ENCODE measurements at regions not wholly inside any gene's neighbourhood (a gene's known extent, or its start where the extent isn't known, plus 50 kb on each side); places are given as distances from the start of the nearest gene placed in this dataset.

DNA sequence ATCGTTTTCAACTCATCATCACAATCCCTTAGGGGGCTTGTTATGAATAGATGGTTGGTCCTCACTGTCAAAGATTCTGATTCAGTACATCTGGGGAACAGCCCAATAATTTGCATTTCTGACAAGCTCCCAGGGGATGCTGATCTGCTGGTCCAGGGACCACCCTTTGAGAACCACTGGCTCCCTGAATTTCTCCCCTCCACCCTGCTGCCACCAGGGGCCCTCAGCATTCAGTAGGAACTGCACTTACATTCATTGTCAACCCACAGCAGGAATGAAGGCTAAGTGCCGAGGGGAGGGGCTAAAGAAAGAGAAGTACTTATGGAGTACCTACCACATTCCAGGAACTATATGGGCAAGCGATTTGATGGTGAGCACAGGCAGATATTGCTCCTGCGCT, 85.9 kb downstream of the BOD1 start:
- Mint-ChIP-seq H3K36me3 (ENCODE audit: insufficient read depth) (no peaks in the 10 kb centered on the region), H3K9me3 (ENCODE audit: low read depth) (no peaks in the 10 kb centered on the region), H3K4me1 (ENCODE audit: low read depth) (peaks cover 2% of the 10 kb centered on the region), H3K27ac (no peak overlapping the region), H3K4me3 (ENCODE audit: low read depth) (no peak overlapping the region), H3K27me3 (peaks cover 6% of the 10 kb centered on the region)
- DNase-seq (ENCODE audit: low spot score, unreplicated experiment) = no peak
- TF ChIP-seq, protein P1, sequence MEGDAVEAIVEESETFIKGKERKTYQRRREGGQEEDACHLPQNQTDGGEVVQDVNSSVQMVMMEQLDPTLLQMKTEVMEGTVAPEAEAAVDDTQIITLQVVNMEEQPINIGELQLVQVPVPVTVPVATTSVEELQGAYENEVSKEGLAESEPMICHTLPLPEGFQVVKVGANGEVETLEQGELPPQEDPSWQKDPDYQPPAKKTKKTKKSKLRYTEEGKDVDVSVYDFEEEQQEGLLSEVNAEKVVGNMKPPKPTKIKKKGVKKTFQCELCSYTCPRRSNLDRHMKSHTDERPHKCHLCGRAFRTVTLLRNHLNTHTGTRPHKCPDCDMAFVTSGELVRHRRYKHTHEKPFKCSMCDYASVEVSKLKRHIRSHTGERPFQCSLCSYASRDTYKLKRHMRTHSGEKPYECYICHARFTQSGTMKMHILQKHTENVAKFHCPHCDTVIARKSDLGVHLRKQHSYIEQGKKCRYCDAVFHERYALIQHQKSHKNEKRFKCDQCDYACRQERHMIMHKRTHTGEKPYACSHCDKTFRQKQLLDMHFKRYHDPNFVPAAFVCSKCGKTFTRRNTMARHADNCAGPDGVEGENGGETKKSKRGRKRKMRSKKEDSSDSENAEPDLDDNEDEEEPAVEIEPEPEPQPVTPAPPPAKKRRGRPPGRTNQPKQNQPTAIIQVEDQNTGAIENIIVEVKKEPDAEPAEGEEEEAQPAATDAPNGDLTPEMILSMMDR (IDR thresholded peaks at IDR 0.05; ENCODE audit: unreplicated experiment) = no peak

DNA sequence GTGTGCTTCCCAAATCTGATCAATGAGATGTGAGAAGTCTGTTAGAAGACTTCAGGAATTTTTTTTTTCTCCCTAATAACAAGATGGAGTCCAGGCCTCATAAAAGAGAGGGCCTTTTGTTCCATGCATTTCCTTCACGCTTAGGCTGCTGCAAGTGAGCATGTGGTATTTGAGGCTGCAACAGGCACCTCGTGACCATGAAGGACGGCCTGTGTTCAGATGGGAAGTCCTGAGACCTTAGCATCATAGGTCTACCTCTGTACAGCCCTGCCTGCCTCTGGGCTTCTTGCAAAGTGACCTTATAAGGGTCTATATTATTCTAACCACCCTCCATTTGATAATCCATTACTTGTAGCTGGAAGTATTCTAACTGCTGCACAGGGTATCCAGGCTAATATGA, 86.6 kb downstream of the BOD1 start:
- Mint-ChIP-seq H3K27ac (no peak overlapping the region), H3K36me3 (ENCODE audit: insufficient read depth) (no peaks in the 10 kb centered on the region), H3K4me1 (ENCODE audit: low read depth) (no peaks in the 10 kb centered on the region), H3K9me3 (ENCODE audit: low read depth) (no peaks in the 10 kb centered on the region), H3K27me3 (peaks cover 6% of the 10 kb centered on the region), H3K4me3 (ENCODE audit: low read depth) (no peak overlapping the region)
- DNase-seq (ENCODE audit: low spot score, unreplicated experiment) = no peak
- TF ChIP-seq, protein P1 (IDR thresholded peaks at IDR 0.05; ENCODE audit: unreplicated experiment) = no peak

DNA sequence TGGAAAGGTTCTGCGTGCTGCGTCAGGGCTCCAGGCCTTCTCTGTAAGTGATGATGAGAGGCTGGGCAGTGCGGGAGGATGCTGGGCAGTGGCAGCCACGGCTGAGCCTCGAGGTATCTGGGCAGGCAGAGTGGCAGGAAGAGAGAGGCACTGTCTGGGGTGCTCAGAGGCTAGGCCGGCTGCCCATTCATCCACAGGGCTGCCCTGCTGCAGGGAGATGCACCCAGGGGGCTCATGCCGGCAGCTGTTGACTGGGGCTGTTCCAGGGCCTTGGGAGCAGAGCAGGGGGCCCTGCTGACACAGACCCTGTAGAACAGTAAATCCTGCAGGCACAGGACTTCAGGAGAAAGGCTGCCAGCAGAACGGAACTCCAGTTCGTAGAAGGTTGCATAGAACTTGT, 88.8 kb downstream of the BOD1 start:
- Mint-ChIP-seq H3K27ac (no peak overlapping the region), H3K4me1 (ENCODE audit: low read depth) (no peaks in the 10 kb centered on the region), H3K4me3 (ENCODE audit: low read depth) (no peak overlapping the region), H3K27me3 (peaks cover 6% of the 10 kb centered on the region), H3K9me3 (ENCODE audit: low read depth) (no peaks in the 10 kb centered on the region), H3K36me3 (ENCODE audit: insufficient read depth) (no peaks in the 10 kb centered on the region)
- TF ChIP-seq, protein P1 (IDR thresholded peaks at IDR 0.05; ENCODE audit: unreplicated experiment) = no peak
- DNase-seq (ENCODE audit: low spot score, unreplicated experiment) = no peak

DNA sequence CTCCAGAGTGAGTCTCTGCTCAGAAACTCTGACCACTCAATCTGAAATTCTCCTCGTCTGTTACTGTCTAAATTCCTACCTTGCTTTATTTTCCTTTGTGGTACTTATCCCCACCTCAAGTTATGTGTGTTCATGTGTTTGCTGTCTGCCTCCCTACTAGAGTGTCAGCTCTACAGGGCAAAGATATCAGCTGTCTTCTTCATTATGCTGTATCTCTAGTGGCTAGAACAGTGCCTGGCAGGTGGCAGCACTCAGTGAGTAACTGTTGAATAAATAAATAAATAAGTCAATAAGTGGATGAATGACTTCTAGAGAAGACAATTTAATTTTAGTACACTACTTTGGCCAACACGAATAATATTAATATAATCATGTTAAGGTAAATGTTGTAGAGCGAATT, 92.3 kb downstream of the BOD1 start:
- Mint-ChIP-seq H3K36me3 (ENCODE audit: insufficient read depth) (no peaks in the 10 kb centered on the region), H3K4me1 (ENCODE audit: low read depth) (no peaks in the 10 kb centered on the region), H3K27me3 (peaks cover 6% of the 10 kb centered on the region), H3K27ac (no peak overlapping the region), H3K9me3 (ENCODE audit: low read depth) (peaks cover 5% of the 10 kb centered on the region), H3K4me3 (ENCODE audit: low read depth) (no peak overlapping the region)
- TF ChIP-seq, protein P1 (IDR thresholded peaks at IDR 0.05; ENCODE audit: unreplicated experiment) = no peak
- DNase-seq (ENCODE audit: low spot score, unreplicated experiment) = no peak

DNA sequence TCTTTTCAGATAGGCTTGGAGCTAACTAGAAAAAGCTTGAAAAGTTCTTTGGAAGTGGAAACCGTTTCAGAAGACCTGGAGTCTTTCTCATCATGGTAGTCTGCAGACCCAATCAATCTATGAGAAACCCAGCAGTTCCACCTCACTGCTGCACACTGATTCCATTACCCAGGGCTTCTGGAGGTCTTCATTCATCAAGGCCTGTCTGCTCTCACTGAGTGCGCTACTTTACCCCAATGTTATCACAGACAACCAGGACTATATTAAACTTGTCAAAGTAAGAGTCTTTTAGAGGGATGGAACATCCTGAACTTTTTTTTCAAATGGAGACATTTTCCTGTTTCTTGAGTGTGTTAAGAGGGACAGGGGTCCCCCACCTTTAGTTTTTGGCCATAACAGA, 93.1 kb downstream of the BOD1 start:
- peaks cover 6% of the 10 kb centered on the region for H3K27me3 Mint-ChIP-seq
- no peaks in the 10 kb centered on the region for H3K36me3 Mint-ChIP-seq (ENCODE audit: insufficient read depth)
- H3K4me3 Mint-ChIP-seq (ENCODE audit: low read depth) = no peak overlapping the region
- no peak for DNase-seq (ENCODE audit: low spot score, unreplicated experiment)
- TF ChIP-seq, protein P1 (IDR thresholded peaks at IDR 0.05; ENCODE audit: unreplicated experiment) = no peak
- no peak overlapping the region for H3K27ac Mint-ChIP-seq
- peaks cover 5% of the 10 kb centered on the region for H3K9me3 Mint-ChIP-seq (ENCODE audit: low read depth)
- H3K4me1 Mint-ChIP-seq (ENCODE audit: low read depth) = no peaks in the 10 kb centered on the region
